ENCODE measurements at regions not wholly inside any gene's neighbourhood (a gene's known extent, or its start where the extent isn't known, plus 50 kb on each side); places are given as distances from the start of the nearest gene placed in this dataset.
"Not testable (repeated sequence)": the region's sequence is repeated elsewhere in the genome, so short reads cannot be mapped to it uniquely, and the experiment has no call there.

GRCh38 chr12:127144770-127145169 is 1122.2 kb upstream of the TMEM132C start:
- no peak for DNase-seq (ENCODE audit: low spot score)

GRCh38 chr12:127145241-127145928 is 1121.6 kb upstream of the TMEM132C start:
- DNase-seq (ENCODE audit: low spot score): no peak

GRCh38 chr12:127145929-127146789 is 1120.8 kb upstream of the TMEM132C start:
- DNase-seq (ENCODE audit: low spot score): peak; percentile 61

- DNase-seq (ENCODE audit: low spot score): no peak
Observed at GRCh38 chr12:127146991-127147718, 1119.8 kb upstream of the TMEM132C start.

GRCh38 chr12:127147724-127148123 is 1119.2 kb upstream of the TMEM132C start:
- no peak for DNase-seq (ENCODE audit: low spot score)

GRCh38 chr12:127148318-127148717 is 1118.7 kb upstream of the TMEM132C start:
- no peak for DNase-seq (ENCODE audit: low spot score)

GRCh38 chr12:127149226-127149964 is 1117.6 kb upstream of the TMEM132C start:
- DNase-seq (ENCODE audit: low spot score): no peak

- no peak for DNase-seq (ENCODE audit: low spot score)
Observed at GRCh38 chr12:127150028-127150427, 1116.9 kb upstream of the TMEM132C start.

GRCh38 chr12:127150479-127150878 is 1116.5 kb upstream of the TMEM132C start:
- no peak for DNase-seq (ENCODE audit: low spot score)

GRCh38 chr12:127150956-127151355 is 1116.0 kb upstream of the TMEM132C start:
- DNase-seq (ENCODE audit: low spot score): no peak

GRCh38 chr12:127153996-127154395 is 1113.0 kb upstream of the TMEM132C start:
- no peak for DNase-seq (ENCODE audit: low spot score)

- not testable (repeated sequence) for DNase-seq (ENCODE audit: low spot score)
Observed at GRCh38 chr12:127154830-127155229, 1112.1 kb upstream of the TMEM132C start.

- not testable (repeated sequence) for DNase-seq (ENCODE audit: low spot score)
Observed at GRCh38 chr12:127155935-127156619, 1110.9 kb upstream of the TMEM132C start.

- not testable (repeated sequence) for DNase-seq (ENCODE audit: low spot score)
Observed at GRCh38 chr12:127157501-127158366, 1109.2 kb upstream of the TMEM132C start.

GRCh38 chr12:127158385-127159061 is 1108.4 kb upstream of the TMEM132C start:
- DNase-seq (ENCODE audit: low spot score): no peak

- DNase-seq (ENCODE audit: low spot score): no peak
Observed at GRCh38 chr12:127161466-127161865, 1105.5 kb upstream of the TMEM132C start.

- no peak for DNase-seq (ENCODE audit: low spot score)
Observed at GRCh38 chr12:127162307-127162706, 1104.7 kb upstream of the TMEM132C start.

- peak; percentile 17 for DNase-seq (ENCODE audit: low spot score)
Observed at GRCh38 chr12:127162902-127163301, 1104.1 kb upstream of the TMEM132C start.

- DNase-seq (ENCODE audit: low spot score): peak; percentile 83
Observed at GRCh38 chr12:127165567-127166392, 1101.2 kb upstream of the TMEM132C start.
